WTC11 (cell line): ENCODE measurements at regions not wholly inside any gene's neighbourhood (a gene's known extent, or its start where the extent isn't known, plus 50 kb on each side); places are given as distances from the start of the nearest gene placed in this dataset.

Experiments
- ATAC-seq: fragments of 200-7000 bp; cut with Tn5 transposase; 2 replicates; pipeline ENCODE4 v1.10.0; 2021; ENCODE audit warnings: mild to moderate bottlenecking, moderate library complexity
- CTCF ChIA-PET: fragments of 300-600 bp; sonication (Branson Sonifier 250); formaldehyde crosslinking; loops from one replicate; lab custom pipeline; 2021; ENCODE audit warnings: antibody characterized with exemption; lab: Charles Lee
- POLR2A ChIA-PET: fragments of 350-600 bp; sonication (Branson Sonifier 250); formaldehyde crosslinking; loops from one replicate; lab custom pipeline; 2021; ENCODE audit warnings: antibody characterized with exemption; lab: Charles Lee
- DNase-seq: peaks from one replicate; pipeline ENCODE4 v3.0.0; 2021; ENCODE audit warnings: low spot score
- H3K27ac Mint-ChIP-seq: 2 replicates; pipeline ENCODE4 v1.8.0; 2021; ENCODE audit warnings: mixed read lengths
- H3K27me3 Mint-ChIP-seq: 2 replicates; pipeline ENCODE4 v1.8.0; 2021; ENCODE audit warnings: low read depth, mild to moderate bottlenecking, moderate library complexity, mixed read lengths
- H3K36me3 Mint-ChIP-seq: 2 replicates; pipeline ENCODE4 v1.8.0; 2021; ENCODE audit warnings: mixed read lengths
- H3K4me1 Mint-ChIP-seq: 2 replicates; pipeline ENCODE4 v1.8.0; 2022; ENCODE audit warnings: mixed read lengths
- H3K4me3 Mint-ChIP-seq: 2 replicates; pipeline ENCODE4 v1.8.0; 2021; ENCODE audit warnings: mild to moderate bottlenecking, moderate library complexity, mixed read lengths
- H3K9me3 Mint-ChIP-seq: 2 replicates; pipeline ENCODE4 v1.8.0; 2021; ENCODE audit warnings: mixed read lengths
- CREB1 ChIP-seq: sonication (generic); formaldehyde crosslinking; IDR thresholded peaks from 2 replicates; pipeline ENCODE4 v1.8.0; 2023; ENCODE audit warnings: mild to moderate bottlenecking, missing genetic modification reagents
- CREM ChIP-seq: sonication (generic); formaldehyde crosslinking; IDR thresholded peaks from 2 replicates; pipeline ENCODE4 v1.8.1; 2022; ENCODE audit warnings: mild to moderate bottlenecking, missing genetic modification reagents, moderate library complexity
- FOXP1 ChIP-seq: sonication (generic); formaldehyde crosslinking; IDR thresholded peaks from 2 replicates; pipeline ENCODE4 v1.8.0; 2022; ENCODE audit warnings: missing genetic modification reagents, mild to moderate bottlenecking, moderate library complexity, borderline replicate concordance
- GRHL2 ChIP-seq: fragments of 250-450 bp; sonication (Bioruptor Pico); IDR thresholded peaks from 2 replicates; pipeline ENCODE4 v1.8.0; 2022; ENCODE audit warnings: mild to moderate bottlenecking, moderate library complexity; ENCODE audit not compliant: insufficient replicate concordance, severe bottlenecking
- MXD4 ChIP-seq: fragments of 250-450 bp; sonication (Bioruptor Pico); IDR thresholded peaks from 2 replicates; pipeline ENCODE4 v1.8.0; 2021; ENCODE audit warnings: mild to moderate bottlenecking, moderate library complexity, borderline replicate concordance
- NR3C1 ChIP-seq: sonication (generic); formaldehyde crosslinking; conservative IDR thresholded peaks from 2 replicates; pipeline ENCODE4 v1.8.1; 2023; ENCODE audit warnings: low read depth, mild to moderate bottlenecking, missing genetic modification reagents
- RELA ChIP-seq: sonication (generic); formaldehyde crosslinking; IDR thresholded peaks from 2 replicates; pipeline ENCODE4 v1.8.1; 2022; ENCODE audit warnings: missing genetic modification reagents, mild to moderate bottlenecking, borderline replicate concordance
- SOX15 ChIP-seq: fragments of 250-450 bp; sonication (Bioruptor Pico); IDR thresholded peaks from 2 replicates; pipeline ENCODE4 v1.9.0; 2021; ENCODE audit warnings: mild to moderate bottlenecking
- ZNF416 ChIP-seq: fragments of 250-450 bp; sonication (Bioruptor Pico); IDR thresholded peaks from 2 replicates; pipeline ENCODE4 v1.9.0; 2021; ENCODE audit warnings: mild to moderate bottlenecking, inconsistent platforms
- TF ChIP-seq, protein P1 (sequence below): sonication (generic); formaldehyde crosslinking; IDR thresholded peaks from 2 replicates; pipeline ENCODE4 v1.8.0; 2022; ENCODE audit warnings: missing genetic modification reagents
- TF ChIP-seq, protein P2 (sequence below): fragments of 250-450 bp; sonication (Bioruptor Pico); conservative IDR thresholded peaks from 2 replicates; pipeline ENCODE4 v1.9.0; 2021; ENCODE audit warnings: mild to moderate bottlenecking
- TF ChIP-seq, protein P3 (sequence below): sonication (generic); formaldehyde crosslinking; IDR thresholded peaks from 2 replicates; pipeline ENCODE4 v1.8.0; 2022; ENCODE audit warnings: mild to moderate bottlenecking, missing genetic modification reagents
- TF ChIP-seq, protein P4 (sequence below): sonication (generic); formaldehyde crosslinking; IDR thresholded peaks from 2 replicates; pipeline ENCODE4 v1.8.1; 2022; ENCODE audit warnings: missing genetic modification reagents, borderline replicate concordance
- TF ChIP-seq, protein P5 (sequence below): fragments of 200-600 bp; IDR thresholded peaks from 2 replicates; pipeline ENCODE4 v1.8.0; 2022; ENCODE audit warnings: antibody characterized with exemption
- TF ChIP-seq, protein P6 (sequence below): sonication (generic); formaldehyde crosslinking; conservative IDR thresholded peaks from 2 replicates; pipeline ENCODE4 v1.8.1; 2023; ENCODE audit warnings: mild to moderate bottlenecking, low read depth, missing genetic modification reagents, moderate library complexity
- TF ChIP-seq, protein P7 (sequence below): sonication (generic); formaldehyde crosslinking; conservative IDR thresholded peaks from 2 replicates; pipeline ENCODE4 v1.8.1; 2022; ENCODE audit warnings: mild to moderate bottlenecking, missing genetic modification reagents

DNA sequence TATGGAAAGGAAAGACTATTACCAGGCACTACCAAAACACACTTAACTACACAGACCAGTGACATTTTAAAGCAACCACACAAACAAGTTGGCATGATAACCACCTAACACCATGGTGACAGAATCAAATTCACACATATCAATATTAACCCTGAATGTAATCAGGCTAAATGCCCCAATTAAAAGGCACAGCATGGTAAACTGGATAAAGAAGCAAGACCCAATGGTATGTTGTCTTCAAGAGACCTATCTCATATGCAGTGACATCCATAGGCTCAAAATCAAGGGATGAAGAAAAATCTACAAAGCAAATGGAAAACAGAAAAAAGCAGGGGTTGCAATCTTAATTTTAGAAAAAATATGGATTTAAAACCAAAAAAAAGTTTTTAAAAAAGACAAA is 86.0 kb downstream of the SAMD9 start (continued):
- TF ChIP-seq, protein P1, sequence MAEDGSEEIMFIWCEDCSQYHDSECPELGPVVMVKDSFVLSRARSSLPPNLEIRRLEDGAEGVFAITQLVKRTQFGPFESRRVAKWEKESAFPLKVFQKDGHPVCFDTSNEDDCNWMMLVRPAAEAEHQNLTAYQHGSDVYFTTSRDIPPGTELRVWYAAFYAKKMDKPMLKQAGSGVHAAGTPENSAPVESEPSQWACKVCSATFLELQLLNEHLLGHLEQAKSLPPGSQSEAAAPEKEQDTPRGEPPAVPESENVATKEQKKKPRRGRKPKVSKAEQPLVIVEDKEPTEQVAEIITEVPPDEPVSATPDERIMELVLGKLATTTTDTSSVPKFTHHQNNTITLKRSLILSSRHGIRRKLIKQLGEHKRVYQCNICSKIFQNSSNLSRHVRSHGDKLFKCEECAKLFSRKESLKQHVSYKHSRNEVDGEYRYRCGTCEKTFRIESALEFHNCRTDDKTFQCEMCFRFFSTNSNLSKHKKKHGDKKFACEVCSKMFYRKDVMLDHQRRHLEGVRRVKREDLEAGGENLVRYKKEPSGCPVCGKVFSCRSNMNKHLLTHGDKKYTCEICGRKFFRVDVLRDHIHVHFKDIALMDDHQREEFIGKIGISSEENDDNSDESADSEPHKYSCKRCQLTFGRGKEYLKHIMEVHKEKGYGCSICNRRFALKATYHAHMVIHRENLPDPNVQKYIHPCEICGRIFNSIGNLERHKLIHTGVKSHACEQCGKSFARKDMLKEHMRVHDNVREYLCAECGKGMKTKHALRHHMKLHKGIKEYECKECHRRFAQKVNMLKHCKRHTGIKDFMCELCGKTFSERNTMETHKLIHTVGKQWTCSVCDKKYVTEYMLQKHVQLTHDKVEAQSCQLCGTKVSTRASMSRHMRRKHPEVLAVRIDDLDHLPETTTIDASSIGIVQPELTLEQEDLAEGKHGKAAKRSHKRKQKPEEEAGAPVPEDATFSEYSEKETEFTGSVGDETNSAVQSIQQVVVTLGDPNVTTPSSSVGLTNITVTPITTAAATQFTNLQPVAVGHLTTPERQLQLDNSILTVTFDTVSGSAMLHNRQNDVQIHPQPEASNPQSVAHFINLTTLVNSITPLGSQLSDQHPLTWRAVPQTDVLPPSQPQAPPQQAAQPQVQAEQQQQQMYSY: no peak

DNA sequence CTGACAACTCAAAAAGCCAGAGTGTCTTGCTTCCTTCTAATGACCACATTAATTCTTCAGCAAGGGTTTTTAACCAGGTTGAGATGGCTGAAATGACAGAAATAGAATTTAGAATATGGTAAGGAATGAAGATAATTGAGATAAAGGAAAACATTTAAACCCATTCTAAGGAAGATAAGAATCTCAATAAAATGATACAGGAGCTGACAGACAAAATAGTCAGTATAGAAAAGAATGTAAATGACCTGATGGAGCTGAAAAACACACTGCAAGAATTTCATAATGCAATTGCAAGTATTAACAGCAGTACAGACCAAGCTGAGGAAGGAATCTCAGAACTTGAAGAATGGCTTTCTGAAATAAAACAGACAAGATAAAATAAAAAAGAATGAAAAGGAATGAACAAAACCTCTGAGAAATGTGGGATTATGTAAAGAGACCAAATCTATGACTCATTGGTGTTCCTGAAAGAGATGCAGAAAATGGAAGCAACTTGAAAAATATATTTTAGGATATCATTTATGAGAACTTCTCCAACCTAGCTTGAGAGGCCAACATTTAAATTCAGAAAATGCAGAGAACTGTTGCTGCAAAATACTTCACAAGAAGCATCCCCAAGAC is 87.1 kb downstream of the SAMD9 start:
- no peak for TF ChIP-seq CREB1
- TF ChIP-seq, protein P2, sequence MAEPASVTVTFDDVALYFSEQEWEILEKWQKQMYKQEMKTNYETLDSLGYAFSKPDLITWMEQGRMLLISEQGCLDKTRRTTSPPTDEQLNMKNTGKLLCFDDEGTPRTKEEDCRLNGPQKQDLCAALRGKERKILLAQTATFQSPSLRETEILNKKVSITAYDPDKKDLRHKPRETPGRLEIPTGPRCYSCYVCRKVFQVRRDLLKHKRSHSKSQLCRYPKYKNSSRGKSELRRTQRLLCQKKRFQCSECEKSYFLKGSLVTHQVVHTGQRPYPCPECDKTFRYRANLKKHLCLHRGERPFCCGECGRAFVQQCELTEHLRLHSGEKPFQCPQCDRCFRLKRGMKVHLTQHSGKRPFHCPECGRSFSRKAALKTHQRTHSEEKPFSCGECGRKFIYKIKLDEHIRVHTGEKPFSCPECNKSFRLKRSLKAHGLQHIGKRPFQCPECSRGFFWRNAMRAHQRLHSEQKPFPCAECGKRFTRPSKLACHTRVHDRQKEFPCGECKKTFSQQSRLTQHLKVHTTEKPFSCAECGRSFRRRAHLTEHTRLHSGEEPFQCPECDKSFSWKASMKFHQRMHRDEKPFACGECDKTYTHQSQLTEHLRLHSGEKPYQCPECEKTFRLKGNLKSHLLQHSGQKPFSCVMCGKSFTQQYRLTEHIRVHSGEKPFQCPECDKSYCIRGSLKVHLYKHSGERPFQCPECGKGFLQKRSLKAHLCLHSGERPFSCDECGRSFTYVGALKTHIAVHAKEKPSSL (CRISPR knock-in tag): no peak
- TF ChIP-seq FOXP1 (CRISPR knock-in tag): no peak
- TF ChIP-seq, protein P3, sequence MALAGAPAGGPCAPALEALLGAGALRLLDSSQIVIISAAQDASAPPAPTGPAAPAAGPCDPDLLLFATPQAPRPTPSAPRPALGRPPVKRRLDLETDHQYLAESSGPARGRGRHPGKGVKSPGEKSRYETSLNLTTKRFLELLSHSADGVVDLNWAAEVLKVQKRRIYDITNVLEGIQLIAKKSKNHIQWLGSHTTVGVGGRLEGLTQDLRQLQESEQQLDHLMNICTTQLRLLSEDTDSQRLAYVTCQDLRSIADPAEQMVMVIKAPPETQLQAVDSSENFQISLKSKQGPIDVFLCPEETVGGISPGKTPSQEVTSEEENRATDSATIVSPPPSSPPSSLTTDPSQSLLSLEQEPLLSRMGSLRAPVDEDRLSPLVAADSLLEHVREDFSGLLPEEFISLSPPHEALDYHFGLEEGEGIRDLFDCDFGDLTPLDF (CRISPR knock-in tag): no peak
- TF ChIP-seq, protein P4, sequence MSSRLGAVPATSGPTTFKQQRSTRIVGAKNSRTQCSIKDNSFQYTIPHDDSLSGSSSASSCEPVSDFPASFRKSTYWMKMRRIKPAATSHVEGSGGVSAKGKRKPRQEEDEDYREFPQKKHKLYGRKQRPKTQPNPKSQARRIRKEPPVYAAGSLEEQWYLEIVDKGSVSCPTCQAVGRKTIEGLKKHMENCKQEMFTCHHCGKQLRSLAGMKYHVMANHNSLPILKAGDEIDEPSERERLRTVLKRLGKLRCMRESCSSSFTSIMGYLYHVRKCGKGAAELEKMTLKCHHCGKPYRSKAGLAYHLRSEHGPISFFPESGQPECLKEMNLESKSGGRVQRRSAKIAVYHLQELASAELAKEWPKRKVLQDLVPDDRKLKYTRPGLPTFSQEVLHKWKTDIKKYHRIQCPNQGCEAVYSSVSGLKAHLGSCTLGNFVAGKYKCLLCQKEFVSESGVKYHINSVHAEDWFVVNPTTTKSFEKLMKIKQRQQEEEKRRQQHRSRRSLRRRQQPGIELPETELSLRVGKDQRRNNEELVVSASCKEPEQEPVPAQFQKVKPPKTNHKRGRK (CRISPR knock-in tag): no peak
- no peak for TF ChIP-seq CREM (CRISPR knock-in tag)
- TF ChIP-seq, protein P5, sequence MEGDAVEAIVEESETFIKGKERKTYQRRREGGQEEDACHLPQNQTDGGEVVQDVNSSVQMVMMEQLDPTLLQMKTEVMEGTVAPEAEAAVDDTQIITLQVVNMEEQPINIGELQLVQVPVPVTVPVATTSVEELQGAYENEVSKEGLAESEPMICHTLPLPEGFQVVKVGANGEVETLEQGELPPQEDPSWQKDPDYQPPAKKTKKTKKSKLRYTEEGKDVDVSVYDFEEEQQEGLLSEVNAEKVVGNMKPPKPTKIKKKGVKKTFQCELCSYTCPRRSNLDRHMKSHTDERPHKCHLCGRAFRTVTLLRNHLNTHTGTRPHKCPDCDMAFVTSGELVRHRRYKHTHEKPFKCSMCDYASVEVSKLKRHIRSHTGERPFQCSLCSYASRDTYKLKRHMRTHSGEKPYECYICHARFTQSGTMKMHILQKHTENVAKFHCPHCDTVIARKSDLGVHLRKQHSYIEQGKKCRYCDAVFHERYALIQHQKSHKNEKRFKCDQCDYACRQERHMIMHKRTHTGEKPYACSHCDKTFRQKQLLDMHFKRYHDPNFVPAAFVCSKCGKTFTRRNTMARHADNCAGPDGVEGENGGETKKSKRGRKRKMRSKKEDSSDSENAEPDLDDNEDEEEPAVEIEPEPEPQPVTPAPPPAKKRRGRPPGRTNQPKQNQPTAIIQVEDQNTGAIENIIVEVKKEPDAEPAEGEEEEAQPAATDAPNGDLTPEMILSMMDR: no peak
- TF ChIP-seq NR3C1 (CRISPR knock-in tag): no peak
- TF ChIP-seq, protein P6, sequence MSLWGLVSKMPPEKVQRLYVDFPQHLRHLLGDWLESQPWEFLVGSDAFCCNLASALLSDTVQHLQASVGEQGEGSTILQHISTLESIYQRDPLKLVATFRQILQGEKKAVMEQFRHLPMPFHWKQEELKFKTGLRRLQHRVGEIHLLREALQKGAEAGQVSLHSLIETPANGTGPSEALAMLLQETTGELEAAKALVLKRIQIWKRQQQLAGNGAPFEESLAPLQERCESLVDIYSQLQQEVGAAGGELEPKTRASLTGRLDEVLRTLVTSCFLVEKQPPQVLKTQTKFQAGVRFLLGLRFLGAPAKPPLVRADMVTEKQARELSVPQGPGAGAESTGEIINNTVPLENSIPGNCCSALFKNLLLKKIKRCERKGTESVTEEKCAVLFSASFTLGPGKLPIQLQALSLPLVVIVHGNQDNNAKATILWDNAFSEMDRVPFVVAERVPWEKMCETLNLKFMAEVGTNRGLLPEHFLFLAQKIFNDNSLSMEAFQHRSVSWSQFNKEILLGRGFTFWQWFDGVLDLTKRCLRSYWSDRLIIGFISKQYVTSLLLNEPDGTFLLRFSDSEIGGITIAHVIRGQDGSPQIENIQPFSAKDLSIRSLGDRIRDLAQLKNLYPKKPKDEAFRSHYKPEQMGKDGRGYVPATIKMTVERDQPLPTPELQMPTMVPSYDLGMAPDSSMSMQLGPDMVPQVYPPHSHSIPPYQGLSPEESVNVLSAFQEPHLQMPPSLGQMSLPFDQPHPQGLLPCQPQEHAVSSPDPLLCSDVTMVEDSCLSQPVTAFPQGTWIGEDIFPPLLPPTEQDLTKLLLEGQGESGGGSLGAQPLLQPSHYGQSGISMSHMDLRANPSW: no peak
- no peak for TF ChIP-seq MXD4
- TF ChIP-seq RELA (CRISPR knock-in tag): no peak
- no peak for TF ChIP-seq ZNF416 (CRISPR knock-in tag)
- TF ChIP-seq SOX15 (CRISPR knock-in tag): no peak
- TF ChIP-seq, protein P1: no peak
- TF ChIP-seq GRHL2 (CRISPR knock-in tag): no peak
- TF ChIP-seq, protein P7, sequence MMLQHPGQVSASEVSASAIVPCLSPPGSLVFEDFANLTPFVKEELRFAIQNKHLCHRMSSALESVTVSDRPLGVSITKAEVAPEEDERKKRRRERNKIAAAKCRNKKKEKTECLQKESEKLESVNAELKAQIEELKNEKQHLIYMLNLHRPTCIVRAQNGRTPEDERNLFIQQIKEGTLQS (CRISPR knock-in tag): no peak
- TF ChIP-seq, all 79 proteins: peak for 0
- Mint-ChIP-seq H3K9me3 (peaks cover 35% of the 10 kb centered on the region), H3K36me3 (peaks cover 17% of the 10 kb centered on the region), H3K27ac (no peak overlapping the region), H3K27me3 (peaks cover 5% of the 10 kb centered on the region; the same call in 1 of the 2 replicates), H3K4me1 (no peaks in the 10 kb centered on the region), H3K4me3 (no peak overlapping the region)
- CTCF ChIA-PET: no interaction called here
- DNase-seq (no peak), ATAC-seq (no peak)
- POLR2A ChIA-PET: no interaction called here
